Smooth muscle cell (in vitro differentiated cells): ENCODE measurements at regions not wholly inside any gene's neighbourhood (a gene's known extent, or its start where the extent isn't known, plus 50 kb on each side); places are given as distances from the start of the nearest gene placed in this dataset.
A peak's percentile ranks its signal among the peaks of the same experiment; 100 is the strongest.

Experiments
- DNase-seq: peaks from one replicate; lab custom pipeline; 2025; ENCODE audit not compliant: unreplicated experiment; lab: John Stamatoyannopoulos, UW
- H2AFZ ChIP-seq: fragments of 200-600 bp; sonication (generic); 2 replicates; pipeline ENCODE4 v1.6.0; 2016; ENCODE audit warnings: antibody characterized with exemption, low read depth, mild to moderate bottlenecking
- H3F3A ChIP-seq: fragments of 200-600 bp; sonication (generic); 2 replicates; pipeline ENCODE4 v1.6.0; 2017; ENCODE audit warnings: antibody characterized with exemption, low read depth
- H3K27ac ChIP-seq: fragments of 200-600 bp; sonication (generic); 2 replicates; pipeline ENCODE4 v1.5.1; 2016; ENCODE audit warnings: low read depth, mild to moderate bottlenecking
- H3K27me3 ChIP-seq: fragments of 200-600 bp; sonication (generic); 2 replicates; pipeline ENCODE4 v1.6.1; 2016; ENCODE audit warnings: low read depth, mild to moderate bottlenecking
- H3K36me3 ChIP-seq: fragments of 200-600 bp; sonication (generic); 2 replicates; pipeline ENCODE4 v1.5.1; 2016; ENCODE audit warnings: low read depth
- H3K4me1 ChIP-seq: fragments of 200-600 bp; sonication (generic); 2 replicates; pipeline ENCODE4 v1.5.1; 2016; ENCODE audit warnings: low read depth
- H3K4me2 ChIP-seq: fragments of 200-600 bp; sonication (generic); 2 replicates; pipeline ENCODE4 v1.6.0; 2016; ENCODE audit warnings: mild to moderate bottlenecking
- H3K4me3 ChIP-seq: fragments of 200-600 bp; sonication (generic); 2 replicates; pipeline ENCODE4 v1.5.1; 2016; ENCODE audit warnings: mild to moderate bottlenecking
- H3K79me2 ChIP-seq: fragments of 200-600 bp; sonication (generic); 2 replicates; pipeline ENCODE4 v1.6.0; 2016; ENCODE audit warnings: low read depth, mild to moderate bottlenecking
- H3K9ac ChIP-seq: fragments of 200-600 bp; sonication (generic); 2 replicates; pipeline ENCODE4 v1.6.0; 2016; ENCODE audit warnings: low read depth
- H3K9me3 ChIP-seq: fragments of 200-600 bp; sonication (generic); replicated peaks from 2 replicates; pipeline ENCODE4 v1.5.1; 2016; ENCODE audit warnings: low read depth
- H4K20me1 ChIP-seq: fragments of 200-600 bp; sonication (generic); 2 replicates; pipeline ENCODE4 v1.6.0; 2016; ENCODE audit warnings: low read depth
- CTCF ChIP-seq: fragments of 200-600 bp; sonication (generic); IDR thresholded peaks from 2 replicates; pipeline ENCODE4 v1.5.1; 2017; ENCODE audit warnings: borderline replicate concordance, mild to moderate bottlenecking, antibody characterized with exemption; ENCODE audit not compliant: insufficient read depth, poor library complexity, severe bottlenecking
- whole genome bisulfite sequencing: methylation state at CpG from one replicate; pipeline ENCODE4 v1.1.7; 2016; ENCODE audit warnings: low lambda C conversion rate; 5-methylcytosine and 5-hydroxymethylcytosine counted together

GRCh38 chr3:25899352-25900101, 109.6 kb downstream of the OXSM start:
- Histone ChIP-seq H3K79me2 (no peaks in the 10 kb centered on the region), H3K36me3 (no peaks in the 10 kb centered on the region), H2AFZ (no peak overlapping the region), H3K4me1 (peaks cover 20% of the 10 kb centered on the region), H3K9ac (no peak overlapping the region), H3K27me3 (no peaks in the 10 kb centered on the region), H3K27ac (no peak overlapping the region), H3K4me3 (no peak overlapping the region), H4K20me1 (no peaks in the 10 kb centered on the region), H3F3A (no peaks in the 10 kb centered on the region), H3K4me2 (no peak overlapping the region), H3K9me3 (no peaks in the 10 kb centered on the region)
- no peak for DNase-seq
- no peak for TF ChIP-seq CTCF
- 56% methylated on average over 2 of the region's 2 CpGs for WGBS

GRCh38 chr3:25900161-25900560, 110.3 kb downstream of the OXSM start:
- no peaks in the 10 kb centered on the region for H4K20me1 ChIP-seq
- TF ChIP-seq CTCF: no peak
- H3K4me2 ChIP-seq: no peak overlapping the region
- H3K4me3 ChIP-seq: no peak overlapping the region
- no peak overlapping the region for H3K9ac ChIP-seq
- no peak for DNase-seq
- no peaks in the 10 kb centered on the region for H3K79me2 ChIP-seq
- peaks cover 20% of the 10 kb centered on the region for H3K4me1 ChIP-seq
- H3K36me3 ChIP-seq: no peaks in the 10 kb centered on the region
- H3F3A ChIP-seq: no peaks in the 10 kb centered on the region
- H3K9me3 ChIP-seq: no peaks in the 10 kb centered on the region
- H2AFZ ChIP-seq: no peak overlapping the region
- no peak overlapping the region for H3K27ac ChIP-seq
- no peaks in the 10 kb centered on the region for H3K27me3 ChIP-seq
- 90% methylated on average over 2 of the region's 2 CpGs for WGBS

- 35% methylated on average over 2 of the region's 2 CpGs for WGBS
- no peaks in the 10 kb centered on the region for H3K9me3 ChIP-seq
- no peak overlapping the region for H3K27ac ChIP-seq
- peak overlapping the region; percentile 2 for H2AFZ ChIP-seq
- no peaks in the 10 kb centered on the region for H3F3A ChIP-seq
- DNase-seq: no peak
- no peaks in the 10 kb centered on the region for H3K79me2 ChIP-seq
- H3K4me2 ChIP-seq: peak overlapping the region; percentile 70
- H3K4me1 ChIP-seq: peaks cover 20% of the 10 kb centered on the region
- no peaks in the 10 kb centered on the region for H4K20me1 ChIP-seq
- H3K9ac ChIP-seq: no peak overlapping the region
- H3K4me3 ChIP-seq: no peak overlapping the region
- TF ChIP-seq CTCF: no peak
- no peaks in the 10 kb centered on the region for H3K27me3 ChIP-seq
- H3K36me3 ChIP-seq: no peaks in the 10 kb centered on the region
Observed at GRCh38 chr3:25901796-25902195, 111.9 kb downstream of the OXSM start.

GRCh38 chr3:25902586-25902985, 112.7 kb downstream of the OXSM start:
- 74% methylated on average over 2 of the region's 2 CpGs for WGBS
- no peaks in the 10 kb centered on the region for H4K20me1 ChIP-seq

More at GRCh38 chr3:25902586-25902985, 112.7 kb downstream of the OXSM start:
- H3F3A ChIP-seq: no peaks in the 10 kb centered on the region
- no peaks in the 10 kb centered on the region for H3K36me3 ChIP-seq
- peaks cover 20% of the 10 kb centered on the region for H3K4me1 ChIP-seq
- H3K79me2 ChIP-seq: no peaks in the 10 kb centered on the region
- no peak overlapping the region for H2AFZ ChIP-seq
- H3K9me3 ChIP-seq: no peaks in the 10 kb centered on the region
- H3K9ac ChIP-seq: no peak overlapping the region
- DNase-seq: no peak
- no peak overlapping the region for H3K4me3 ChIP-seq
- TF ChIP-seq CTCF: no peak
- no peaks in the 10 kb centered on the region for H3K27me3 ChIP-seq
- no peak overlapping the region for H3K27ac ChIP-seq
- H3K4me2 ChIP-seq: peak overlapping the region; percentile 70
